Hepatic stellate cell (primary cell): ENCODE measurements at regions not wholly inside any gene's neighbourhood (a gene's known extent, or its start where the extent isn't known, plus 50 kb on each side); places are given as distances from the start of the nearest gene placed in this dataset.
"Not testable (repeated sequence)": the region's sequence is repeated elsewhere in the genome, so short reads cannot be mapped to it uniquely, and the experiment has no call there.

ENCODE experiments used
- DNase-seq: peaks from one replicate; pipeline ENCODE4 v3.0.0; 2011; ENCODE audit warnings: low spot score

- no peak for DNase-seq
These were observed 455.3 kb upstream of the PDE3A start for GRCh38 chr12:19912991-19913390.

- DNase-seq: peak; percentile 12
These were observed 452.7 kb upstream of the PDE3A start for GRCh38 chr12:19915392-19916195.

GRCh38 chr12:19916196-19916753, 452.1 kb upstream of the PDE3A start:
- no peak for DNase-seq

DNA sequence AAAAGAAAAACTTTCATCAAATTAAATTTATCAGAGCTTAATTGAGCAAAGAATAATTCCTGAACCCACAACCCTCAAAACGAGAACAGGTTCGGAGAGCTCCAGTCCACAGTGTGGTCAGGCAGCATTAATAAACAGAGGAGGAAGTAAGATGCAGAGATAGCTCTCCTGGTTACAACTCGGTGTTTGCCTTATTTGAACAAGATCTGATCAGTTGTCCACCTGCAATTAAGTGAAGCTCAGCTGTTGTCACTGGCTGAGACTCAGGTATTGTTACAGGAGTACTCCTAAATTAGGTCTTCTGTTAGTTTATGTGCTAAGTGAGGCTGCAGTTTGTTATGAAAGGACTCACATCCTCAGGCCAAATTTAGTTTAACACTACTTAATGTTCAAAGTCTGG, 451.4 kb upstream of the PDE3A start:
- DNase-seq: no peak

DNA sequence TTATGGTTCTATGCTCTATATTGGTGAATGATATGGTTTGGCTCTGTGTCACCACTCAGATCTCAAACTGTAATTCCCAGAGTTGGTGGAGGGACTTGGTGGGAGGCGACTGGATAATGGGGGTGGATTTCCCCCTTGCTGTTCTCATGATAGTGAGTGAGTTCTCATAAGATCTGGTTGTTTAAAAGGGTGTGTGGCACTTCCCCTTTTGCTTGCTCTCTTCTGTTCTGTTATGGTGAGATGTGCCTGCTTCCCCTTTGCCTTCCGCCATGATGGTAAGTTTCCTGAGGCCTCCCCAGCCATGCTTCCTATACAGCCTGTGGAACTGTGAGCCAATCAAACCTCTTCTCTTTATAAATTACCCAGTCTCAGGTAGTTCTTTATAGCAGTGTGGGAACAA, 446.6 kb upstream of the PDE3A start:
- DNase-seq: not testable (repeated sequence)

DNA sequence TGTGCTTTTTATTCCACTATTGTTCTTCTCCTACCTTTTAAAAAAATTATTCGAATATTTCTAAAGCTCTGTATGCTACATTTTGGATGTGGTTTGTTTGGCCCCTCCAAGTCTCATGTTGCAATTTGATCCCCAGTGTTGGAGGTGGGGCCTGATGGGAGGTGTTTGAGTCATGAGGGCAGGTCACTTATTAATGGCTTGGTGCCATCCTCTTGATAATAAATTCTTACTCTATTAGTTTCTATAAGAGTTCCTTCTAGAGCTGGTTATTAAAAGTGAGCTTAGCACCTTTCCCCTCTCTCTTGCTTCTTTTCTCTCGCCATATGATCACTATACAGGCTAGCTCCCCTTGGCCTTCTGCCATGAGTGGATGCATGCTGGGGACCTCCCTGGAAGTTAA, 445.6 kb upstream of the PDE3A start:
- DNase-seq: no peak

DNA sequence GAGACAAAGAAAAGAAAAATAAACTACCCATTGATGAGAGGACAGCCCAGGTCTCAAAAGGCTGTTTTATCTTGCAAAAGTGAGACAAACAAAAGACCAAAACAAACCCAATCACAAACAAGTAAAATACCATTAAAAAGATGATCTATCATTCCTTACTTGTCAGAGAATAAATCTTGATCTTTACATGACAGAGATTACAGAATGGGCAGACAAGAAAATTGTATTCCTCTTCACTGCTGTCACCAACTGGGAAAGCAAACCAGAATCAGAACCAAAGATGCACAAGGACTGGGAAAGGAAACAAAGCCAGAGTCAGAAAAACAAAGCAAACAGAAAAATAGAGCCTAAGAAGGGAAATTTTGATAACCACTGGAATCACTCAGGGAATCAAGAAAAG, 444.0 kb upstream of the PDE3A start:
- no peak for DNase-seq

- DNase-seq: no peak
These were observed 442.5 kb upstream of the PDE3A start for GRCh38 chr12:19925841-19926240.

- no peak for DNase-seq
These were observed 442.1 kb upstream of the PDE3A start for GRCh38 chr12:19926266-19926665.

DNA sequence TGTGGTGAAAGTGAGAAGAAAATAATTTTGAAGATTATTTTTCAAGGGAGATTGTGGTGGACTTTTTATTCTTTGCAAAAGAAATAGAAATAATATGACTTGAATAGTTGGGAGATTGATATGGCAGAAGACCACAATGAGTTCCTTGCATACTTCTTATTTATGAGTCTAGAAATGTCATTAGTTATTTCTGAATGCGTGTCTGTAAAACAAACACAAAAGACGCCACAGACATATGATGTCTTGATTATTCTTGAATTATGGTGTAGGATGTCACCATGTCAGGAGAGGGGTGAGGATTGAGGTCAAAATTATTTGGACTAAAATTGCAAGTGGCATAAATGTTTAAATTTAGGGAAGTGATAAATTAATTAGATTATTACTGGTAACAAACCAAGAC, 440.7 kb upstream of the PDE3A start:
- no peak for DNase-seq

GRCh38 chr12:19932413-19932812, 435.9 kb upstream of the PDE3A start:
- no peak for DNase-seq

DNA sequence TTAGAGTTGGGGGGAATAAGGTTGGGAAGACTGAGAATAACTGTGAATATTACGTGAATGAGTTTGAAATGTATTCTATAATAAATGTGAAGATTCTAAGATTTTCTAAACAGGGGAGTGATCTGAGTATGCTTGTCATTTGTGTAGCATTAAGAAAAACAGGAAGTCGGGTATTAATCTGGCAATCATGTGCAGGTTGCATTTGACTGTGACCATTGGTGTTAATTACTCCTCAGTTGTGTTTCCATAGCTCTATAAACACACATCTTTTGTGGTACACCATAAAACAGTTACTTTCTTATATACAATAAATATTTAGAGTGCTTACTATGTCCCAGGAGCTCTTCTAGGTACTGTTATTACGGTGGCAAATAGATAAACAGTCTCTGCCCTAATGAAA, 434.4 kb upstream of the PDE3A start:
- no peak for DNase-seq

DNA sequence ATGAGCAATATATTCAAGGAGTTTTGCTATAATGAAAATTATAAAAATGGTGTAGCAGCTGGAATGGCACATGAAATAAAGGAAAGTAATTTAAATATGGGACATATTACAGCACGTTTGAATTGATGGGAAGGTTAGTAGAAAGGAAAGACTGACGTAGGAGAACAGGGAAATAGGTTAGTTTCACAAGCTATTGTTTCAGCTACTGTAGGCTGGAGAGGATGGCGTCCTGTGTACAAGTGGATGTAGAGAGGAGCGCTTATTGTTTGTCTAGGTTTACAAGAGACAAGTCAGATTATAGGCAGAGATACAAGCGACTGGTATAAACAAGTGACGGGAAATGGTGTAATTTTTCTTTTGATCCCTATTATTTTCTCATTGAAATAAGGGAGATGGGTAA, 431.2 kb upstream of the PDE3A start:
- DNase-seq: no peak

DNA sequence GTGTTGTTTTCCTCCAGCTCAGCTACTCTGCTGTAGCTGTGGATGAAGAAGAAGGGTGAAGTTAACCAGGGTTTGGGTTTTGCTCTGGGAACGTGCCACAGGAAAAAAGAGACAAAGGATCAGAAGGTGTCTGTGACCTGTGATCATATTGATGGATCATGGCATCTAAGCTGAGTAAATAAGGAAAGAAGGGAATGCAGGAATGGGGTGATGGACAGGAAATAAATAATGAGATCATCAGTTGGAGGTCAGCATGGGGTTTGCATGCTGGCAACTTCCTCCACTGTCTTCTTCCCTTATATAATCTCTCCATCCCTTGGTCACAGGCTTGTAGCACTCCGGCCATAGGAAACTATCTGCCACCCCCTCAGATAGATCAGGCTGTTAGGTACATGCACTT, 430.3 kb upstream of the PDE3A start:
- no peak for DNase-seq

DNA sequence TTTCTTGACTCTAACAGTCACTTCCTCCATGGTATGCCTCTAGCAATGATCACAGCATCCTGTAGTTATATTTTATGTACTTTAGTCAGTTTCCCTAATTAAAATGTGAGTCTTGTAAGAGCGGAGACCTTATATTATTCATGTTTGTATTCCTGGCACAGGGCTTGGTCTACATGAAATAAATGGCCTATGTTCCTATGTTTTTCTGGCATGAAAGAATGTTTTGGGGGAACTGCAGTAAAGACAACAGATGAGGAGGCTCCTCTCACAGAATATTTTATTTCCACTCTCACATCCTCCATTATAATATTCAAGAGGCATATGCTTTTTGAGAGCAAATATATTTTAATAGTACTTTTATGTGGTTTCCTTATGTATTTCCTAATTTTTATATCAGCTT, 429.8 kb upstream of the PDE3A start:
- no peak for DNase-seq

DNA sequence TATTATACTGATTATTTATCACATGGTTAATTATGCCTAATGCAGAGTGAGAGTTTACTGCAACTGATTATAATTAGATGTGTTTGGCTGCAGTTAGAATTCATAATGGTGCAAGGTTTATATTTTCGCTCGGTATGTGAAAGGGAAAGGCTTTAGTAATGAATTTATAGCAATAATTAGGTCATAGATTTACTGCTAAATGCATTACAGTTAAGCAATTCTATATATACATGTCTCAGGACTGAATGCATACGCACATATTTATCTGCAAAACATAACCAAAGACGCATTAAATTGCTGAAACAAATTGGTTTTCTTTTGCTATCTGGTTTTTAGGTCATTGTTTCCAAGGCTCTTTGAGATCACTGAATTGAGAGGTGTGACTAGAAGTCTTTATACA, 428.1 kb upstream of the PDE3A start:
- no peak for DNase-seq

GRCh38 chr12:19941096-19941495, 427.2 kb upstream of the PDE3A start:
- DNase-seq: no peak

DNA sequence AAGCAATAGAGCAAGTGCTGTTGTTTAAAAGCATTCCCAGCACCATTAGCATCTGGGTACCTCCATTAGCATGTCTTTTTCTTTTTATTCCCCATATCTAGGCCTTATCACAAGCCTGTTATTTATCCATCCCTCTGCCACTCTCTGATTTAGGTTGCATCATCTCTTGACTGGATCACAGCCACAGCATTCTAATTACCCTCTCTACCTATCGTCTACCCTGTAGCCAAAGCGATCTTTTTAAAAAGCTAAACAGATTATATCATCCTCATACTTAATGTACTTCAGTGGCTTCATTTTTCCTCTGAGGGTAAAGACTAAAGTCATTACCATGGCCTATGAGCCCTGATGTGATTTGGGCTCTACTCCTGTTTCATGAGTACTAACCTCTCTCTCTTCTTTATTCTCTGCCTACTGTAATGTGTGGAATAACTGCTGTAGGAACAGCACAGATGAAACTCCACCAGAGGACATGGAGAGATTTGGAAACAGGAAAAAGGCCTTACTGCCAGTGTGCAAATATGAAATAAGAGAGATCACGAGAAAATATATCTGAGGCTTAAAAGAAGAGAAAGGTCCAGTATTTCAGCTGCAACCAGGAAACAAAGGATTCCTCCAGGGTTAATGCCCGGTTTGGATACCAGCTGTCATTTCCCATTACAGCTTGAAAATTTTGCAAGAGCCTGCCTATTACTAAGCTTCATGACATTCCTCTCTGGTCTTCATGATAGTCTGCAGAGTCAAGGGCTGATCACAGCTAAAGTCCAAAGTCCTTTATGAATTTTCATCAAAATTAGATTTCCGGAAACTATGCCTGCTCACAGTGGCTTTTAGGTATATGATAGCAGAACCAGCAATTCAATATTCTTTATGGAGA, 422.5 kb upstream of the PDE3A start:
- peak; percentile 59 for DNase-seq

- peak; percentile 84 for DNase-seq
These were observed 421.8 kb upstream of the PDE3A start for GRCh38 chr12:19946550-19946949.

- no peak for DNase-seq
These were observed 421.0 kb upstream of the PDE3A start for GRCh38 chr12:19947344-19947743.

GRCh38 chr12:19951664-19952063, 416.7 kb upstream of the PDE3A start:
- DNase-seq: no peak

- DNase-seq: no peak
These were observed 414.6 kb upstream of the PDE3A start for GRCh38 chr12:19953734-19954133.

- no peak for DNase-seq
These were observed 414.2 kb upstream of the PDE3A start for GRCh38 chr12:19954163-19954562.
